NCI-H226 (cell line): ENCODE measurements at regions not wholly inside any gene's neighbourhood (a gene's known extent, or its start where the extent isn't known, plus 50 kb on each side); places are given as distances from the start of the nearest gene placed in this dataset.
"Not testable (repeated sequence)": the region's sequence is repeated elsewhere in the genome, so short reads cannot be mapped to it uniquely, and the experiment has no call there.

Source experiments
- DNase-seq: peaks from one replicate; pipeline ENCODE4 v3.0.0-alpha.2; 2015

- peak; percentile 74 for DNase-seq
Measured at GRCh38 chr1:221478050-221478949, 263.6 kb downstream of the DUSP10 start.

DNA sequence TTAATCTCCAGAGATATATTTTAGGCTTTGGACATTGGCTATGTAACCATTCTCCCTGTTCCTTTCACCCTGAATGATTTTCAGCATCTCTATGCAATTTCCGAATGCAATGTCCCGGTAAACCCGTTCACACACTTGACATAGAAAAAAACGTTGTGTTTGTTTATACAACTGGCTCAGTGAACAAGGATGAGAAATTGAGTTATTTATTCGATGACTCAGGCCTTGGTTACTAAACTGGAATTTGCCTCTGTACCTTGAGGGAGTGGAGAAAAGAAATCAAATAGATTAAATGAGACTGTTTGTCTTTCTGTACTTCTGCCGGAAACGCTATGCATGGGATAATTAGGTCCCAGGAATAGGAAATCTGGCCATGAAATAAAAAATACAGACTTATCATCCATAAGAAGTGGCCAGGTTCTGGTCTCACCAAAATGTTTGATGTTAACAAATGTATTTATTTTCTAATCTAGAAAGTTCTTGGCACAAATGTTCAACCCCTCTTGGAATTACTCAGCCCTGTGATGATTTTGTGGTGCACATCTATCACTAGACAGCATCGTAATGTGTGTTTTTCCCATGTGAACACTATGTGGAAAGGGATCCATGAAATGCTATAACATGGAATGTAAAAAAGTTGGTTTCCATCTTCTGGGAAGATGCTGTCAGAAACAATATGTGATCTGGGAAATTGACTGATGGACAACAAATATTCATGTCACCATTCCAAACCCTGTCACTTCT is 253.9 kb downstream of the DUSP10 start:
- DNase-seq, result peak; percentile 33

DNA sequence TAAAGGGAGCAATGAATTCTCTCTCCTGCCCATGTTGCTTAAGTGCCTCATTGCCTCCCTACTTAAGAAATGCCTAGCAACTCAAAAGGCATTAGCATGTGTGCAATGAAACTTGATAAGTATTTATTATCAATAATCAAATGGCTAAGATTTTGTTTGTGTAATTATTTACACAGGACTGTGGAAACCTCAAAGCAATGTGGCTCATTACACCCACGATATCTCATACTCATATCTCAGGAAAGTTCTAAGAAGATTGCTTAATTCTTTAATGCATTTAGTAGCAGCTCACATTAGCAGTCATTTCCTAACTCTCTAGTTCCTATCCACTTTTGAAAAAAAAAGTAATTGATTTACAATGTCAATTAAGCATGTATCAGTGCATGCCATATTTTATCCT is 253.3 kb downstream of the DUSP10 start:
- DNase-seq, result no peak

GRCh38 chr1:221494670-221495069 is 247.2 kb downstream of the DUSP10 start:
- DNase-seq, result no peak

GRCh38 chr1:221497046-221497445 is 244.8 kb downstream of the DUSP10 start:
- no peak for DNase-seq

GRCh38 chr1:221503268-221503667 is 238.6 kb downstream of the DUSP10 start:
- no peak for DNase-seq

DNA sequence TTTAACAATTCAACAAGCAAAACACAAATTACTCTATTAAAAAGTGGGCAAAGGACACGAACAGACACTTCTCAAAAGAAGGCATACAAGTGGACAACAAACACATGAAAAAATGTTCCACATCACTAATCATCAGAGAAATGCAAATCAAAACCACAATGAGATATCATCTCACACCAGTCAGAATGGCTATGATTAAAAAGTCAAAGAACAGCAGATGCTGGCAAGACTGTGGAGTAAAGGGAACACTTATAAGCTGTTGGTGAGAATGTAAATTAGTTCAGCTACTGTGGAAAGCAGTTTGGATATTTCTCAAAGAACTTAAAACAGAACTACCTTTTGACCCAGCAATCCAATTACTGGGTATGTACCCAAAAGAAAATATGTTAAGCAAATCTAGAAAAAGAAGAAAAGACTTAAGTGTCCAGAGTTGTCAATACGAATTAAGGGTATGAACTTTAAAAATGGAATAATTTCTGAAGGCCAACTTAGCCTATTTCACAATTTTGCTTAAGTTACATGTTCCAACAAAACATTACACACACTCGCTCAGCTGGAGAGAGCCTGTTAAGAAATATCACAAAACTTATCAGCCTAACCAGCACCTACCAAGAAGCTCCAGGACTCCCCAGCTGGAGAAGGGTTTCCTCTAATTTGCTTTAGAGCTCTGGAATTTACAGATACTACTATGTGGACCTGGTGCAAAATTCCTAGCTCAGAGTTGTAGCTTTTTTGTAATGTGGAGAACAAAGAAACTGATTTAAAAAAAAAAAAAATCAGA is 232.1 kb downstream of the DUSP10 start:
- no peak for DNase-seq

DNA sequence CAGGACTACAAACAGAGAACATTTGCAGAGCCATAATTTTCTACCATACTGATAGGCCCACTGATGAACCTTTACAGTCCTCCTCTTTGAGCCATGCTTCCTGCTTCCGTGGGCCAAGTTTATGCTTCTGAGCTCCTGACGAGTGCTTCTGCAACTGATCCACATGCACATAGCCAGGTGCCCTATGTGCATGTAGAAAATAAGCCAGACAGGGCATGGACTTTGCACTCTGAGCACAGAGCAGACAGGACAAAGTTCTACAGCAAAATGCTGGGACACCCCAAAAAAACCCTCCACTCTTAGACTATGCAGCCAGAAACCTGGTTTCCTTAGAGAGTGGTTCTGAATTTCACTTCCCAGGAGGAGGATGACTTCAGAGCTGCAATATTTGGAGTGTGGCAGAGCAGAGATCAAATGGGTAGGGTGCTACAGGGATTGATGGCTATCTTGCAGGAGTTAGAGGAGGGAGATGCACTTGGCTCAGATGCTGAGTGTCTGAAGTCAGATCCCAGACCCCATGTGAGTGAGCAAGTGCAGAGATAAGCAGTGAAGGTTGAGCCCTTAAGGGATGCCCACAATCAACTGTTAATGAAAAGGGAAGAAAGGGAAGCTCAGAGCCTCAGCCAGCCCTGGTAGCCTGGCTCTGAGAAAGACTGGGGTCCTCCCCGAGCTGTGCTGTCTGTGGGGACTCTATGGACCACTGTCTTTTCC is 230.9 kb downstream of the DUSP10 start:
- DNase-seq, result no peak

DNA sequence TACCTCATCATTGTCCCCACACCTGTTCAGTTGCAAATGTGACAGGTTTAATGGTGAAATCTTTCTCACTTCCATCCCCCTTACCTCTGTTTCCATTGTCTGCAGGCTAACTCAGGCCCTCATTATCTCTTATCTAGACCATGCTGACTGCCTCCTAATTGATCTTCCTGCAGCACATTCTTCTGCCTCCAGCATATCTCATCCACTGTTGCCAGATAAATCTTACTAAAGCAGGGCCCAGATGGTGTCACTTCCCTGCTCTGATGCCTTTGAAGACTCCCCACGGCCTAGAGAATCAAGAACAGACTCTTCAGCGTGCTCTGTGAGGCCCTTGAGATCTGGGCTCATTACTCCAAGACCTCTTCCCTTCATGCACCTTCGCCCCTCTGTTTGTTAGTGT is 230.1 kb downstream of the DUSP10 start:
- DNase-seq, result no peak

DNA sequence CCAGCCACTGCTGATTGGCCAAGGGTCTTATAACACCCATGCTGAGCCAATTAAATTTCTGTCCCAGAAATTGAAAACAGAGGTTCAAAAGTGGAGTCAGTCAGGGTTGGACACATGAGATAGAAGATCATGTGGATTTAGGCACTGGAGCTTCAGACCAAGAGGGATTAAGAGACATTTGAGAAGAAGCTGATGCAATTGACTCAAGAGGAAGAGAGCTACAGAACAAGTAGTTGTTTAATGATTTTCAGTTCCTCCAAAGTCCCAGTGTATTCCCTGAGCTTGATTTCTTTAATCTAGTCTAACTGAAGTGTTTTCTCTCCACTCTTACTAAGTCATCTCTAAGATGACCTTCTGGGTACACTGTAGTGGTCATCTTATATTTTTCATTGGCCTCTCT is 227.1 kb downstream of the DUSP10 start:
- no peak for DNase-seq

- no peak for DNase-seq
Measured at GRCh38 chr1:221515496-221515895, 226.4 kb downstream of the DUSP10 start.

- DNase-seq, result no peak
Measured at GRCh38 chr1:221517961-221518360, 223.9 kb downstream of the DUSP10 start.

GRCh38 chr1:221520250-221520649 is 221.6 kb downstream of the DUSP10 start:
- DNase-seq, result no peak

DNA sequence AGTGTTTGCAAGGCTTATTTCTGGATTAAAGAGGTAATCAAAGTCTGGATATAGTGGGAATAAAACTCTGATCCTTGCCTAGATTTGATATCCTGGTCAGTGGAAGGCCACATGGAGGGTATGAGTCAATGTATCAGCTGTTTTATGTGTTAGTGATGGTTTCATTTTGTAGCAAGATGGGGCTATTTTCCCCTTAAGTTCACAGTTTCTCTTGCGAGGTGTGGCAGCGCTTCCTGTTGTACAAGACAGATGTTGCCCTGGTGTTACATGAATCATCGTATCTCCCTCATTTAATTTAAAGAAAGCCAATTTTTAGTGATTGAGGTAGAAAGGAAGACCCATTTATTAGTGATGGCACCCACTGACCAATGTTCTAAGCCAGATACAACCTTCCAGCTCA is 220.2 kb downstream of the DUSP10 start:
- DNase-seq, result no peak

DNA sequence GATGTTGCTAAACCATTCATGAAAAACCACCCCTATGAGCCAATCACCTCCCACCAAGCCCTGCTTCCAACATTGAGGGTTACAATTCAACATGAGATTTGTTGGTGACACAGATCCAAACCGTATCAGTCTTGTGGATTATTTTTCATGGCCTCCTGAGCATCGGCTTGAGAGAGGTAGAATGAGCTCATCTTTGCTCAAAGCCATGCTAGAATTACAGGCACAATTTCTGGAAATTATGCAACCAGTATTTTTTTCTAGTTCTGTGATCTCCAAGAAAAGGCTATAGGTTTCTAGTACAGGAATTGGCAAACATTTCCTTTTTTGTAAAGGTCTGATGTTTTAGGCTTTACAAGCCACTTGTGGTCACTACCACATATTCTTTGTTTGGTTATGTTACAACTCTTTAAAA is 219.4 kb downstream of the DUSP10 start:
- DNase-seq, result no peak

DNA sequence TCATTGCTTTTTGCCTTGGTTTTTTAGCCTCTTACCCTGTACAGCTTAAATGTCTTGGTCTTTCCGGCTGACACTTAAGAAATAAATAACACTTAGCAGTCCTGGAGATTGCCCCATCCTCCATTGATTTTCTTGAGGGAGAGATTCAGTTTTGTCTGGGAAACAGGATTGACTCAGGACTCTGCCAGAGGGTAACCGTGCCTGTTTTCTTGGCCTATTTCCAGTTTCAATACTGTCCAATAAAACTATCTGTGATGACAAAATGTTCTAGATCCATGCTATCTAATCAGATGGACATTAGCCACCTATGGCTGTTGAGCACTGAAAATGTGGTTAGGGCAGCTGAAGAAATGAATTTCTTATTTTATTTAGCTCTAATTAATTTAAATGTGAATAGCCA is 216.1 kb downstream of the DUSP10 start:
- no peak for DNase-seq

DNA sequence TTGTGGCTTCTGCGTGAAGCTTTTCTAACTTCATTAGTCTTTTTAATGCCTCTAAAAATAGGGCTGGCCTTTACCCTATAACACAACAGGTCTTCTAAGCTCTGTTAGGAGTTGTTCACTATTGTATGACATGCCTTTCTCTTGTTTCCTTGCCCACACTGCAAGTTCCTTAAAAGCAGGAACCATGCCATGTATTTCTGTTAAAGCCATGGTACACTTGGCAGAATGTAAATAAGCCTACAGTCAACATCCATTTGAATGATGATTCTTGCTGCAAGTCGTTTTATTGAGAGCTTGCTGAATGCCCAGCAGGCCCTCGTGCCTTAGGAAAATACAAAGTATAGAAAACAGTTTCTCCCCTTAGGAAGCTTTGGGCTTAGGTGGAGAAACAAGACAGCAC is 214.6 kb downstream of the DUSP10 start:
- no peak for DNase-seq

GRCh38 chr1:221527886-221528624 is 213.8 kb downstream of the DUSP10 start:
- DNase-seq, result no peak

GRCh38 chr1:221530159-221530558 is 211.7 kb downstream of the DUSP10 start:
- not testable (repeated sequence) for DNase-seq

GRCh38 chr1:221530791-221531190 is 211.1 kb downstream of the DUSP10 start:
- DNase-seq, result no peak

DNA sequence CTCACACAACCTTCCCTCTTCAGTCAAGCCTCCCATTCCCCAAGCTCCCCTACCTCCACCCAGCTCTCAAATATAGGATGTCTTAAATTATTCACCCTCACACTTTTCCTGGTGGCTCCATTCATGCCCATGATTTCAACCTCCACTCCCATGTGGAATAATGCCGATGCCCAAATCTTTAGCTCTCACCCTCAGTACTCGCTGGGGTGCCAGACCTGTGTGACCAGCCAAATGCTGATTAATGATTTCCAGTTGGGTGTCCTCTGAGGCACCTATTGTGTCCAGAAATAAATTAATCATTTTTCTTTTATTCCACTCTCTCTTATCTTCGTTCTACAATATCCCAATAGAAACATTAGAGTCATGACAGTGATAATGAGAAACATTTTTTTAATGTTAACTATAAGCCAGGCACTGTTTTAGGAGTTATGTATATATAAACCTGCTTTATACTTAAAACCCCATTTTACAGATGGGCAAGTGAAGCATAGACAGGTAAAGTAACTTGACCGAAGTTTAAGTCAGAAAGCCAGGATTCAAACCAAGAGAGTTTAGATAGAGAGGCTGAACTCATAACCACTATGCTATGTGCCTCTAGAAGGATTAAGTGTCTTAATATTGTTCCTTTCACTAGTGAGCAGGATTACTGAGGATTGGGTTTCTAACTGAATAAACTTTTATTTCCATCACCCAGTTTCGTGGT is 209.7 kb downstream of the DUSP10 start:
- no peak for DNase-seq
